Keratinocyte (primary cell): ENCODE measurements at regions not wholly inside any gene's neighbourhood (a gene's known extent, or its start where the extent isn't known, plus 50 kb on each side); places are given as distances from the start of the nearest gene placed in this dataset.

Experiments used
- DNase-seq: peaks from one replicate; pipeline ENCODE4 v3.0.0-alpha.2; 2011; ENCODE audit warnings: low read depth, missing footprints, low spot score
- FAIRE-seq: peaks from 2 replicates; lab custom pipeline; 2011; peaks lifted over from hg19 to GRCh38; lab: Jason Lieb, UNC
- H2AFZ ChIP-seq: 2 replicates; pipeline ENCODE4 v1.6.0; 2012; ENCODE audit warnings: low read length, control low read depth, inconsistent platforms; ENCODE audit not compliant: control insufficient read depth
- H3K27ac ChIP-seq: 2 replicates; pipeline ENCODE4 v1.5.1; 2011; ENCODE audit warnings: low read length; ENCODE audit not compliant: control insufficient read depth, insufficient read depth
- H3K27me3 ChIP-seq: 3 replicates; pipeline ENCODE4 v1.6.0; 2011; ENCODE audit warnings: low read length; ENCODE audit not compliant: control insufficient read depth, insufficient read depth; ENCODE audit errors: extremely low read depth
- H3K36me3 ChIP-seq, 2 experiments: 2 replicates in 1 of 2; 3 replicates in 1 of 2; pipeline ENCODE4 v1.5.1; 2011; ENCODE audit warnings: low read length in 2 of 2, mild to moderate bottlenecking in 1 of 2; ENCODE audit not compliant: control insufficient read depth in 2 of 2, insufficient read depth in 2 of 2; ENCODE audit errors: extremely low read depth in 1 of 2
- H3K4me1 ChIP-seq: 3 replicates; pipeline ENCODE4 v1.5.1; 2011; ENCODE audit warnings: low read length; ENCODE audit not compliant: control insufficient read depth, insufficient read depth; ENCODE audit errors: extremely low read depth
- H3K4me2 ChIP-seq: 3 replicates; pipeline ENCODE4 v1.6.0; 2011; ENCODE audit warnings: low read depth, low read length; ENCODE audit not compliant: control insufficient read depth, insufficient read depth; ENCODE audit errors: extremely low read depth
- H3K4me3 ChIP-seq, 3 experiments: fragments of 200-600 bp in 1 of 3; sonication (generic) in 1 of 3; 2 replicates in 2 of 3; 3 replicates in 1 of 3; pipeline ENCODE4 v1.5.1; 2011 to 2016; ENCODE audit warnings: low read length in 3 of 3, mild to moderate bottlenecking in 3 of 3, control low read depth in 2 of 3, inconsistent platforms in 1 of 3, low read depth in 1 of 3, mixed read lengths in 1 of 3, mixed run types in 1 of 3, moderate library complexity in 1 of 3; ENCODE audit not compliant: control insufficient read depth in 2 of 3, insufficient read depth in 2 of 3; ENCODE audit errors: extremely low read depth in 1 of 3
- H3K79me2 ChIP-seq: 2 replicates; pipeline ENCODE4 v1.6.0; 2012; ENCODE audit warnings: low read length; ENCODE audit not compliant: control insufficient read depth, insufficient read depth
- H3K9ac ChIP-seq: 3 replicates; pipeline ENCODE4 v1.6.0; 2011; ENCODE audit warnings: low read length; ENCODE audit not compliant: control insufficient read depth, insufficient read depth; ENCODE audit errors: extremely low read depth
- H3K9me1 ChIP-seq: 3 replicates; pipeline ENCODE4 v1.6.0; 2011; ENCODE audit warnings: low read length; ENCODE audit not compliant: control insufficient read depth, insufficient read depth; ENCODE audit errors: extremely low read depth
- H3K9me3 ChIP-seq: 2 replicates; pipeline ENCODE4 v1.5.1; 2012; ENCODE audit warnings: low read depth, low read length; ENCODE audit not compliant: control insufficient read depth
- H4K20me1 ChIP-seq: 3 replicates; pipeline ENCODE4 v1.6.0; 2011; ENCODE audit warnings: low read length; ENCODE audit not compliant: control insufficient read depth, insufficient read depth; ENCODE audit errors: extremely low read depth
- EZH2 ChIP-seq: IDR thresholded peaks from one replicate; pipeline ENCODE4 v1.6.1; 2012; ENCODE audit warnings: inconsistent platforms, mild to moderate bottlenecking, low read length, moderate library complexity
- dilution Hi-C: fragments of 300-500 bp; cut with MboI; formaldehyde crosslinking; loops from one replicate; pipeline ENCODE4 v1.7.0; 2020; ENCODE audit warnings: low sequenced_read_pairs; ENCODE audit not compliant: extremely low pct_ligation_motif_present
- TF ChIP-seq, protein P1 (sequence below), 3 experiments: IDR thresholded peaks in 1 of 3; conservative IDR thresholded peaks in 1 of 3; optimal IDR thresholded peaks in 1 of 3; 2 replicates in 2 of 3; 3 replicates in 1 of 3; pipeline versions ENCODE3 to v1.5.1; 2011; ENCODE audit warnings: low read length in 3 of 3, mild to moderate bottlenecking in 3 of 3, moderate library complexity in 2 of 3, control low read depth in 1 of 3, inconsistent platforms in 1 of 3; ENCODE audit not compliant: insufficient read depth in 2 of 3; ENCODE audit errors: extremely low read depth in 1 of 3

DNA sequence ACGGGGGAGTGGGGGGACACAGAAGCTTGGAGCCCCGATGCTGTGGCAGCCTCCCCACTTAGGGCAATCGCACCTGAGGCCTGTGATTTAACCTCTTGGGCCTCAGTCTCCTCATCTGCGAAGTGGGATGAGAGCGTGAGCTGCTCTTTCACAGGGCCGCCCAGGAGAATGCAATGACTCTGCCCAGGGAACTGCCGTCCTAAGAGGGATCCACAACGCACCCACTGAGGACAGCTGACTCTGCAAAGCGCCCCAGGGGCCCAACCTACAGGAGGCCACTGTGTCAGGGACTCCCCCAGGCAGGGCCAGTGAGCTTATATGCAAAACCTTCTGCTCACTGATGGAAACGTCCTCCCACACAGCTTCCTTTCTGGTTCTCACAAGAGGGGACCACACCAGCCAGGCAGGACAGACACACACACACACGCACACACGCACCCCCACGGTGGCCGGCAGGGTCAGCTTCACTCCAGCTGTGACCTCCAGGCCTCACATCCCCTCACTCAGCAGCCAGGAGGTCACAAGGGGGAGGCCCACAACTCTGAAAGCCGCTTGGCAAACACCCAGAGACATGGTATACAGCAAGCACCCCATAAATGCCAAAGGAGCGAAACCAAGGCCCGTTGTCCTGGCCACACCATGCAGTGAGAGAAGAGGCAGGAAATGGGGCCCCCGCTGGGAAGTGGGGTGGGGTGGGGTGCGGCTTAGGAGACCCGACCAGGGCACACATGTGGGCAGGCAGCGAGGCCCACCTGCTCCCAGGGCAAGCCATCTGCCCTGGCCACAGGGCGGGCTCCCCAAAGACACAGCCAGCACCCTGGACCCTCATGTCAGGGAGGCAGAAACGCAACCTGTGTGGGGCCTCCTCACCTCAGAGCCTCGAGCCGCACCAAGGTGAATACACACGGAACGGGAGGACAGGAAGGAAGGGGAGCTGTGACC, 73.3 kb downstream of the NCOR2 start:
- no peak for FAIRE-seq
- Histone ChIP-seq H3K36me3 (peaks cover 22 to 34% of the 10 kb centered on the region in 2 experiments), H3K79me2 (peaks cover 81% of the 10 kb centered on the region), H3K9me1 (no peaks in the 10 kb centered on the region), H3K27ac (no peak overlapping the region), H3K27me3 (no peaks in the 10 kb centered on the region), H3K4me2 (no peak overlapping the region), H3K9ac (no peak overlapping the region), H4K20me1 (peaks cover 31% of the 10 kb centered on the region), H2AFZ (no peak overlapping the region), H3K4me1 (peaks cover 25% of the 10 kb centered on the region), H3K4me3 (no peak overlapping the region), H3K9me3 (no peaks in the 10 kb centered on the region)
- TF ChIP-seq, protein P1, sequence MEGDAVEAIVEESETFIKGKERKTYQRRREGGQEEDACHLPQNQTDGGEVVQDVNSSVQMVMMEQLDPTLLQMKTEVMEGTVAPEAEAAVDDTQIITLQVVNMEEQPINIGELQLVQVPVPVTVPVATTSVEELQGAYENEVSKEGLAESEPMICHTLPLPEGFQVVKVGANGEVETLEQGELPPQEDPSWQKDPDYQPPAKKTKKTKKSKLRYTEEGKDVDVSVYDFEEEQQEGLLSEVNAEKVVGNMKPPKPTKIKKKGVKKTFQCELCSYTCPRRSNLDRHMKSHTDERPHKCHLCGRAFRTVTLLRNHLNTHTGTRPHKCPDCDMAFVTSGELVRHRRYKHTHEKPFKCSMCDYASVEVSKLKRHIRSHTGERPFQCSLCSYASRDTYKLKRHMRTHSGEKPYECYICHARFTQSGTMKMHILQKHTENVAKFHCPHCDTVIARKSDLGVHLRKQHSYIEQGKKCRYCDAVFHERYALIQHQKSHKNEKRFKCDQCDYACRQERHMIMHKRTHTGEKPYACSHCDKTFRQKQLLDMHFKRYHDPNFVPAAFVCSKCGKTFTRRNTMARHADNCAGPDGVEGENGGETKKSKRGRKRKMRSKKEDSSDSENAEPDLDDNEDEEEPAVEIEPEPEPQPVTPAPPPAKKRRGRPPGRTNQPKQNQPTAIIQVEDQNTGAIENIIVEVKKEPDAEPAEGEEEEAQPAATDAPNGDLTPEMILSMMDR (optimal IDR thresholded peaks at IDR 0.05 in 1 of 3, IDR thresholded peaks at IDR 0.05 in 1 of 3, conservative IDR thresholded peaks at IDR 0.05 in 1 of 3; ENCODE audit: extremely low read depth in 1 of 3, insufficient read depth in 2 of 3, low read length in 3 of 3), result no peak
- TF ChIP-seq EZH2, result no peak
- DNase-seq, result no peak
- dilution Hi-C loops, result no loop called here

DNA sequence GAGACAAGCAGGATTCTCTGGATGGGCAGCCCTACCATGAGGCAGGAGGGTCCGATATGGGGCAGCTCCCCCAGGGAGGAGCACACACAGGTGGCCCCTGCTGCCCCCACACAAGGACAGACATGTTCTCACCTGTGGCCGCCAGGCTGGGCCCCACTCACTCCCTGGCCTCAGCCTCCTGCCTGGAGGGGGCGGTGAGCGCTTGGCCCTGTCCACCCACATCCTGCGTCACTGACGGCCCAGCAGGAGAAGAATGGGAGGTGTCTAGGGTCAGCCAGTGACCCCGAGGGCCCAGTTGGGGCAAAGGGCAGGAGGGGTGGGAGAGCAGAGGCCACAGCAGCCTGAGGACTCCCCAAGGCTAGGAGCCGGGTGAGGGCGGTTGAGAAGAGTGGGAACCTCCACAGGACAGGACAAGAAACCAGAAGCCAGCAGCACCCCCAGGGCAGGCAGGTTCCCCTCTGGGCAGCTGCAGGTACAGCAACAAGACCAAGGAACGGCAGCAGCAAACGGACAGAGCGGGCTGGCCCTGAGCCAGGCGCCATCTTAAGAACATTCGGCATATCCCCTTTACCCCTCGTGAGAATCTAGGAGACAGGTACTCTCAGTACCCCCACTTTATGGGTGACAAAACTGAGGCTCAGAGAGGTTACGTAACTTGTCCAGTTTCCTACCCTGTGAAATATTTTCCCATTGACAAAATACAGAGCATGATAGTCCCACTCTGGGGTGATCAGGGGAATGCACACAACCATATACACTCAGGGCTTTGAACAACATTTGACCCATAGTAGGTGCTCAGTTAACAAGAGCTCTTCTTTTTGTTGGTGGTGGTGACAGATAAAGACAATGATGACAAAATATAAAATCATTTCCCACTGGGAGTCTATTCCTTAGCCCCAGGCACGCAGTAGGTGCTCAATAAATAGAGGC, 74.3 kb downstream of the NCOR2 start:
- dilution Hi-C loops, result no loop called here
- Histone ChIP-seq H3K9me3 (no peaks in the 10 kb centered on the region), H3K4me2 (no peak overlapping the region), H3K4me3 (no peak overlapping the region), H3K27ac (no peak overlapping the region), H3K27me3 (no peaks in the 10 kb centered on the region), H2AFZ (no peak overlapping the region), H3K9me1 (no peaks in the 10 kb centered on the region), H3K9ac (no peak overlapping the region), H3K36me3 (peaks cover 22 to 36% of the 10 kb centered on the region in 2 experiments), H4K20me1 (peaks cover 26% of the 10 kb centered on the region), H3K79me2 (peaks cover 79% of the 10 kb centered on the region), H3K4me1 (peaks cover 15% of the 10 kb centered on the region)
- no peak for DNase-seq
- no peak for FAIRE-seq
- TF ChIP-seq EZH2, result no peak
- TF ChIP-seq, protein P1 (optimal IDR thresholded peaks at IDR 0.05 in 1 of 3, IDR thresholded peaks at IDR 0.05 in 1 of 3, conservative IDR thresholded peaks at IDR 0.05 in 1 of 3; ENCODE audit: extremely low read depth in 1 of 3, insufficient read depth in 2 of 3, low read length in 3 of 3), result no peak
